Stomach (tissue), 4 donors: ENCODE measurements at regions not wholly inside any gene's neighbourhood (a gene's known extent, or its start where the extent isn't known, plus 50 kb on each side); places are given as distances from the start of the nearest gene placed in this dataset.

Experiments
- EP300 ChIP-seq: sonication (generic); formaldehyde crosslinking; IDR thresholded peaks from one replicate; pipeline ENCODE4 v1.6.1; 2017; ENCODE audit warnings: antibody characterized with exemption
- POLR2AphosphoS5 ChIP-seq, 3 donors: sonication (generic); formaldehyde crosslinking; IDR thresholded peaks; one replicate each; pipeline ENCODE4 v1.6.1; 2016; ENCODE audit warnings: antibody characterized with exemption in 3 of 3
- TF ChIP-seq, protein P1 (sequence below), 7 experiments: fragments of 450-650 bp in 4 of 7; fragments of 200-600 bp in 3 of 7; sonication (generic) in 3 of 7; IDR thresholded peaks; one replicate each; pipeline ENCODE4 v1.5.1; 2016 to 2019; ENCODE audit warnings: antibody characterized with exemption in 7 of 7, control low read depth in 2 of 7, mild to moderate bottlenecking in 1 of 7

DNA sequence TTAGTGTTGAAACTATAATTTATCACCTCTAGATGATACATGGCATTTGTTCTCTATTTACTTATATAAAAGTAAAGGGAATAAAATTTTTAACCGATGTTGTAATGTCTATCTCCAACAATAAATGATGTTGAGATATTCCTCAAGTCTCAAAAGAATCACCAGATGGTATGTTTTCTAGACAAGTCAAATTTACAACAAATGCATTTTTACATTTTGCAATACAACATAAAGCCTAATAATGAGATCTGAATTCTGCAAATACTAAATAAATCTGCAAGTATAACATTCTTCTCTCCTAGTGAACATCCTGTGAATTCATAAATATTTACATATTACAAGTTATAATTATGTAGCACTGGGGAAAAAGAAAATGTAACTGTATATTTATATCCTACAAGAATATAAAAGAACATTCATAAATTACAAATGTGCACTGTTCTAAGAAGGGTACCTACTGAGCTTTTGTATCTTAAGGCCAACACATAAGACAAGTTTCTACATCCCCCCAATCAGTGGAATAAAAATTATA, 1504.4 kb upstream of the ZEB2 start:
- TF ChIP-seq, protein P1, sequence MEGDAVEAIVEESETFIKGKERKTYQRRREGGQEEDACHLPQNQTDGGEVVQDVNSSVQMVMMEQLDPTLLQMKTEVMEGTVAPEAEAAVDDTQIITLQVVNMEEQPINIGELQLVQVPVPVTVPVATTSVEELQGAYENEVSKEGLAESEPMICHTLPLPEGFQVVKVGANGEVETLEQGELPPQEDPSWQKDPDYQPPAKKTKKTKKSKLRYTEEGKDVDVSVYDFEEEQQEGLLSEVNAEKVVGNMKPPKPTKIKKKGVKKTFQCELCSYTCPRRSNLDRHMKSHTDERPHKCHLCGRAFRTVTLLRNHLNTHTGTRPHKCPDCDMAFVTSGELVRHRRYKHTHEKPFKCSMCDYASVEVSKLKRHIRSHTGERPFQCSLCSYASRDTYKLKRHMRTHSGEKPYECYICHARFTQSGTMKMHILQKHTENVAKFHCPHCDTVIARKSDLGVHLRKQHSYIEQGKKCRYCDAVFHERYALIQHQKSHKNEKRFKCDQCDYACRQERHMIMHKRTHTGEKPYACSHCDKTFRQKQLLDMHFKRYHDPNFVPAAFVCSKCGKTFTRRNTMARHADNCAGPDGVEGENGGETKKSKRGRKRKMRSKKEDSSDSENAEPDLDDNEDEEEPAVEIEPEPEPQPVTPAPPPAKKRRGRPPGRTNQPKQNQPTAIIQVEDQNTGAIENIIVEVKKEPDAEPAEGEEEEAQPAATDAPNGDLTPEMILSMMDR (IDR thresholded peaks at IDR 0.05): no peak
- TF ChIP-seq POLR2AphosphoS5 (IDR thresholded peaks at IDR 0.05): no peak
- TF ChIP-seq EP300: no peak
